HepG2 (cell line): ENCODE measurements at regions not wholly inside any gene's neighbourhood (a gene's known extent, or its start where the extent isn't known, plus 50 kb on each side); places are given as distances from the start of the nearest gene placed in this dataset.

Source experiments
- ATAC-seq: fragments of 200-7000 bp; cut with Tn5 transposase; 3 replicates; pipeline ENCODE4 v1.9.1; 2020; ENCODE audit warnings: mild to moderate bottlenecking, moderate library complexity
- BruUV-seq: library from RNA; stranded (reverse); fragments of 400-500 nt; replicated peaks from 2 replicates; lab custom pipeline; 2021; lab: Mats Ljungman, UMichigan
- CTCF ChIA-PET: fragments of 300-600 bp; formaldehyde crosslinking; extraction: SDS; loops from one replicate; lab custom pipeline; 2021; ENCODE audit warnings: low total read pairs, inconsistent platforms, low intra/inter-chr PET ratio; lab: Yijun Ruan, JAX
- POLR2A ChIA-PET: fragments of 350-600 bp; sonication (Branson Sonifier 250); formaldehyde crosslinking; loops from one replicate; lab custom pipeline; 2020; ENCODE audit warnings: antibody characterized with exemption, inconsistent platforms; lab: Yijun Ruan, JAX
- DNase-seq: peaks from one replicate; pipeline ENCODE4 v3.0.0-alpha.2; 2015; ENCODE audit warnings: low spot score
- FAIRE-seq: peaks from 3 replicates; lab custom pipeline; 2011; peaks lifted over from hg19 to GRCh38; lab: Jason Lieb, UNC
- H2AFZ ChIP-seq: one replicate; pipeline ENCODE4 v1.6.1; 2011; ENCODE audit warnings: low read length, inconsistent platforms
- H3K27ac ChIP-seq: fragments of 300-600 bp; 3 replicates; pipeline ENCODE4 v1.8.0; 2011; ENCODE audit warnings: mixed run types, mild to moderate bottlenecking, mixed read lengths, low read length, inconsistent platforms; ENCODE audit not compliant: insufficient read depth; ENCODE audit errors: extremely low read length
- H3K27me3 ChIP-seq, 2 experiments: fragments of 200-600 bp in 1 of 2; 2 replicates in 1 of 2; 3 replicates in 1 of 2; pipeline versions ENCODE4 v1.6.0 to v1.8.0; 2011; ENCODE audit warnings: low read length in 2 of 2, mild to moderate bottlenecking in 2 of 2, moderate library complexity in 2 of 2, inconsistent platforms in 1 of 2; ENCODE audit not compliant: insufficient read depth in 2 of 2, control insufficient read depth in 1 of 2
- H3K36me3 ChIP-seq, 2 experiments: fragments of 200-600 bp in 1 of 2; replicated peaks in 1 of 2; 2 replicates in 1 of 2; 3 replicates in 1 of 2; pipeline versions ENCODE4 v1.5.1 to v1.8.0; 2011; ENCODE audit warnings: low read length in 2 of 2, inconsistent platforms in 1 of 2; ENCODE audit not compliant: insufficient read depth in 2 of 2, control insufficient read depth in 1 of 2
- H3K4me1 ChIP-seq: 2 replicates; pipeline ENCODE4 v1.5.1; 2012; ENCODE audit warnings: low read length, inconsistent platforms; ENCODE audit not compliant: insufficient read depth
- H3K4me2 ChIP-seq: 2 replicates; pipeline ENCODE4 v1.6.0; 2011; ENCODE audit warnings: low read depth, low read length, inconsistent platforms
- H3K4me3 ChIP-seq, 3 experiments: fragments of 200-600 bp in 1 of 3; sonication (generic), shearing (Covaris generic) in 1 of 3; replicated peaks in 1 of 3; 2 replicates each; pipeline ENCODE4 v1.5.1; 2011 to 2016; ENCODE audit warnings: low read length in 3 of 3, inconsistent platforms in 2 of 3, low read depth in 2 of 3, mild to moderate bottlenecking in 2 of 3, control low read depth in 1 of 3, mixed read lengths in 1 of 3; ENCODE audit not compliant: insufficient read depth in 1 of 3
- H3K79me2 ChIP-seq: one replicate; pipeline ENCODE4 v1.6.1; 2011; ENCODE audit warnings: low read length, inconsistent platforms; ENCODE audit not compliant: insufficient read depth
- H3K9ac ChIP-seq: 2 replicates; pipeline ENCODE4 v1.6.0; 2011; ENCODE audit warnings: mild to moderate bottlenecking, low read depth, low read length, inconsistent platforms; ENCODE audit not compliant: insufficient read depth
- H3K9me3 ChIP-seq: 2 replicates; pipeline ENCODE4 v1.5.1; 2012; ENCODE audit warnings: mild to moderate bottlenecking, low read length
- H4K20me1 ChIP-seq: 2 replicates; pipeline ENCODE4 v1.6.0; 2011; ENCODE audit warnings: inconsistent platforms, mild to moderate bottlenecking, low read length, moderate library complexity; ENCODE audit not compliant: insufficient read depth
- KLF16 ChIP-seq, 2 experiments: sonication (generic) in 1 of 2; formaldehyde crosslinking in 1 of 2; IDR thresholded peaks; 2 replicates each; pipeline versions ENCODE4 v1.6.1 to v1.8.0; 2016 to 2023; ENCODE audit warnings: missing genetic modification reagents in 2 of 2, missing compliant biosample characterization in 1 of 2
- MTF1 ChIP-seq: sonication (generic); formaldehyde crosslinking; IDR thresholded peaks from 2 replicates; pipeline ENCODE4 v1.5.0; 2020; ENCODE audit warnings: missing genetic modification reagents
- POLR2A ChIP-seq, 2 experiments: IDR thresholded peaks; 2 replicates each; pipeline ENCODE4 v1.6.1; 2011; ENCODE audit warnings: low read depth in 2 of 2, low read length in 2 of 2, mild to moderate bottlenecking in 1 of 2, moderate library complexity in 1 of 2; ENCODE audit not compliant: insufficient read depth in 1 of 2
- POLR2AphosphoS2 ChIP-seq: IDR thresholded peaks from 2 replicates; pipeline ENCODE4 v1.6.1; 2011; ENCODE audit warnings: low read depth, low read length, improper control_type of control experiment
- RORA ChIP-seq: sonication (generic); formaldehyde crosslinking; IDR thresholded peaks from 2 replicates; pipeline ENCODE4 v1.5.0; 2020; ENCODE audit warnings: mild to moderate bottlenecking, missing genetic modification reagents, moderate library complexity
- ZC3H13 ChIP-seq: sonication (generic); formaldehyde crosslinking; IDR thresholded peaks from 2 replicates; pipeline ENCODE4 v1.8.1; 2023; ENCODE audit warnings: mild to moderate bottlenecking, missing genetic modification reagents, moderate library complexity
- ZNF12 ChIP-seq: sonication (generic); formaldehyde crosslinking; IDR thresholded peaks from 2 replicates; pipeline ENCODE4 v1.5.0; 2020; ENCODE audit warnings: missing genetic modification reagents
- ZNF292 ChIP-seq: sonication (generic); formaldehyde crosslinking; IDR thresholded peaks from 2 replicates; pipeline ENCODE4 v1.8.1; 2022; ENCODE audit warnings: mild to moderate bottlenecking, low read depth, missing genetic modification reagents, borderline replicate concordance
- ZNF775 ChIP-seq: sonication (generic); formaldehyde crosslinking; IDR thresholded peaks from 2 replicates; pipeline ENCODE4 v1.4.0; 2020; ENCODE audit warnings: missing genetic modification reagents, mild to moderate bottlenecking, moderate library complexity, borderline replicate concordance
- WGBS: methylation state at CpG from one replicate; pipeline ENCODE4 v1.1.6; 2017; ENCODE audit warnings: low lambda C conversion rate; 5-methylcytosine and 5-hydroxymethylcytosine counted together
- in situ Hi-C: cut with HindIII; loops from 2 replicates; pipeline ENCODE4 v1.10.0; 2017; ENCODE audit warnings: low pct_unique_long_range_greater_than_20kb; ENCODE audit not compliant: extremely low pct_ligation_motif_present
- intact Hi-C: fragments of 100-400 bp; cut with micrococcal nuclease; formaldehyde crosslinking; loops from one replicate; pipeline ENCODE4 v1.10.0; 2022; ENCODE audit not compliant: unreplicated experiment
- TF ChIP-seq, protein P1 (sequence below): fragments of 450-650 bp; IDR thresholded peaks from 2 replicates; pipeline ENCODE4 v1.6.1; 2017

DNA sequence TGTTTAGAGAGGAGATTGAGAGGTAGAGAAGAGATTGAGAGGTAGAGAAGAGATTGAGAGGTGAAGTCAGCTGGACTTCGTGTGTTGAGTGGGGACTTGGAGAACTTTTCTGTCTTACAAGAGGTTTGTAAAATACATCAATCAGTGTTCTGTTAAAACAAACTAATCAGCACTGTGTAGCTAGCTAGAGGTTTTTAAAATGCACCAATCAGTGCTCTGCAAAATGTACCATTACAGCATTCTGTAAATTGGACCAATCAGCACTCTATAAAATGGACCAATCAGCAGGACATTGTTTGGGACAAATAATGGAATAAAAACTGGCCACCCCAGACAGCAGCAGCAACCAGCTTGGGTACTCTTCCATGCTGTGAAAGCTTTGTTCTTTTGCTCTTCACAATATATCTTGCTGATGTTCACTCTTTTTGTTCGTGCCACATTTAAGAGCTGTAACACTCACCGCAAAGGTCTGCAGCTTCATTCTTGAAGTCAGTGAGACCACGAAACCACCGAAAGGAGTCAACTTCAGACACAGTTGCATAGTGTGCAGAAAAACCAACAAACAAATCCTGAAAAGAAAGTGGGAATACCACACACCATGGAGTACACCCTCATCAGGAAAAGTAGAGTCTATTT lies 366.9 kb upstream of the HSFY2 start:
- Histone ChIP-seq H3K9me3 (peaks cover 15% of the 10 kb centered on the region; the same call in 1 of the 2 replicates), H3K79me2 (no peaks in the 10 kb centered on the region), H3K27ac (no peak overlapping the region), H3K4me2 (no peak overlapping the region), H4K20me1 (no peaks in the 10 kb centered on the region), H3K36me3 (no peaks in the 10 kb centered on the region), H3K27me3 (no peaks in the 10 kb centered on the region), H3K9ac (no peak overlapping the region), H2AFZ (no peak overlapping the region), H3K4me3 (no peak overlapping the region), H3K4me1 (no peaks in the 10 kb centered on the region)
- ChIA-PET POLR2A (no interaction called here), CTCF (no interaction called here)
- DNase-seq = no peak
- TF ChIP-seq KLF16 (CRISPR knock-in tag; IDR thresholded peaks at IDR 0.05) (no peak), RORA (CRISPR knock-in tag) (no peak), MTF1 (CRISPR knock-in tag) (no peak), POLR2A (IDR thresholded peaks at IDR 0.05; ENCODE audit: insufficient read depth in 1 of 2, low read depth in 2 of 2, low read length in 2 of 2) (no peak), ZNF775 (CRISPR knock-in tag) (no peak), ZC3H13 (CRISPR knock-in tag) (no peak), ZNF292 (CRISPR knock-in tag) (no peak), ZNF12 (CRISPR knock-in tag) (no peak), POLR2AphosphoS2 (no peak)
- TF ChIP-seq, protein P1, sequence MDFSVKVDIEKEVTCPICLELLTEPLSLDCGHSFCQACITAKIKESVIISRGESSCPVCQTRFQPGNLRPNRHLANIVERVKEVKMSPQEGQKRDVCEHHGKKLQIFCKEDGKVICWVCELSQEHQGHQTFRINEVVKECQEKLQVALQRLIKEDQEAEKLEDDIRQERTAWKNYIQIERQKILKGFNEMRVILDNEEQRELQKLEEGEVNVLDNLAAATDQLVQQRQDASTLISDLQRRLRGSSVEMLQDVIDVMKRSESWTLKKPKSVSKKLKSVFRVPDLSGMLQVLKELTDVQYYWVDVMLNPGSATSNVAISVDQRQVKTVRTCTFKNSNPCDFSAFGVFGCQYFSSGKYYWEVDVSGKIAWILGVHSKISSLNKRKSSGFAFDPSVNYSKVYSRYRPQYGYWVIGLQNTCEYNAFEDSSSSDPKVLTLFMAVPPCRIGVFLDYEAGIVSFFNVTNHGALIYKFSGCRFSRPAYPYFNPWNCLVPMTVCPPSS = no peak
- WGBS = 24% methylated on average over 4 of the region's 5 CpGs
- intact Hi-C loops (no loop called here), in situ Hi-C loops (no loop called here)
- FAIRE-seq = no peak
- ATAC-seq = no peak
- no TSS peak for BruUV-seq
